ENCODE measurements at regions not wholly inside any gene's neighbourhood (a gene's known extent, or its start where the extent isn't known, plus 50 kb on each side); places are given as distances from the start of the nearest gene placed in this dataset.

- H3K4me1 ChIP-seq (ENCODE audit: insufficient read depth, low read length), result 0 out of 2 replicates have a peak, but pooled peaks cover 6% of the 10 kb centered on the region
- H3K4me2 ChIP-seq (ENCODE audit: low read depth, low read length), result no peak overlapping the region
- POLR2A ChIA-PET, result no interaction called here
- H3K9ac ChIP-seq (ENCODE audit: insufficient read depth, low read depth, low read length), result no peak overlapping the region
- no TSS peak for BruUV-seq (replicated peaks)
- intact Hi-C loops (cut with micrococcal nuclease; ENCODE audit: unreplicated experiment), result no loop called here
- no peak overlapping the region for H3K4me3 ChIP-seq (replicated peaks in 1 of 3; ENCODE audit: insufficient read depth in 1 of 3, low read depth in 2 of 3, low read length in 3 of 3)
- WGBS (ENCODE audit: low lambda C conversion rate), result 0% methylated on average over 1 of the region's 1 CpG
- H3K27me3 ChIP-seq (ENCODE audit: control insufficient read depth in 1 of 2, insufficient read depth in 2 of 2, low read length in 2 of 2), result no peaks in the 10 kb centered on the region
- CTCF ChIA-PET (ENCODE audit: low intra/inter-chr PET ratio, low total read pairs), result no interaction called here
- in situ Hi-C loops (cut with HindIII; ENCODE audit: extremely low pct_ligation_motif_present, low pct_unique_long_range_greater_than_20kb), result no loop called here
- peaks cover 19% of the 10 kb centered on the region for H3K9me3 ChIP-seq (ENCODE audit: low read length)
- DNase-seq (ENCODE audit: low spot score) (no peak), FAIRE-seq (no peak), ATAC-seq (no peak)
- H3K79me2 ChIP-seq (ENCODE audit: insufficient read depth, low read length), result no peaks in the 10 kb centered on the region
- no peak overlapping the region for H2AFZ ChIP-seq (ENCODE audit: low read length)
- H3K36me3 ChIP-seq (replicated peaks in 1 of 2; ENCODE audit: control insufficient read depth in 1 of 2, insufficient read depth in 2 of 2, low read length in 2 of 2), result no peaks in the 10 kb centered on the region
- H4K20me1 ChIP-seq (ENCODE audit: insufficient read depth, low read length), result no peaks in the 10 kb centered on the region
- no peak overlapping the region for H3K27ac ChIP-seq (ENCODE audit: extremely low read length, insufficient read depth, low read length)
- TF ChIP-seq ATF3 (CRISPR knock-in tag; IDR thresholded peaks at IDR 0.05), result no peak
- no peak for TF ChIP-seq GRHL1 (CRISPR knock-in tag; conservative IDR thresholded peaks at IDR 0.05)
- no peak for TF ChIP-seq ZNF275 (CRISPR knock-in tag; IDR thresholded peaks at IDR 0.05; ENCODE audit: borderline replicate concordance)
- TF ChIP-seq PLRG1 (conservative IDR thresholded peaks at IDR 0.05), result no peak
- TF ChIP-seq THAP7 (CRISPR knock-in tag; IDR thresholded peaks at IDR 0.05), result no peak
- no peak for TF ChIP-seq ZBTB14 (CRISPR knock-in tag; IDR thresholded peaks at IDR 0.05)
- no peak for TF ChIP-seq ZNF333 (CRISPR knock-in tag; IDR thresholded peaks at IDR 0.05; ENCODE audit: borderline replicate concordance)
- TF ChIP-seq ZKSCAN5 (CRISPR knock-in tag; IDR thresholded peaks at IDR 0.05), result no peak
- no peak for TF ChIP-seq ZMAT5 (CRISPR knock-in tag; IDR thresholded peaks at IDR 0.05; ENCODE audit: borderline replicate concordance, low read depth)
- no peak for TF ChIP-seq HNRNPUL1 (IDR thresholded peaks at IDR 0.05; ENCODE audit: low read depth, low read length)
- TF ChIP-seq ATF4 (CRISPR knock-in tag; IDR thresholded peaks at IDR 0.05), result no peak
- TF ChIP-seq LCORL (IDR thresholded peaks at IDR 0.05), result no peak
- no peak for TF ChIP-seq LCORL (CRISPR knock-in tag; IDR thresholded peaks at IDR 0.05)
- TF ChIP-seq MLXIP (CRISPR knock-in tag; IDR thresholded peaks at IDR 0.05; ENCODE audit: borderline replicate concordance), result no peak
- no peak for TF ChIP-seq HNRNPLL (IDR thresholded peaks at IDR 0.05; ENCODE audit: low read depth, low read length, poor library complexity, severe bottlenecking)
- TF ChIP-seq SRY (CRISPR knock-in tag; IDR thresholded peaks at IDR 0.05), result no peak
Observed at GRCh38 chr6:25133568-25133967, 145.6 kb upstream of the CARMIL1 start.
